Fibroblast of villous mesenchyme (primary cell): ENCODE measurements at regions not wholly inside any gene's neighbourhood (a gene's known extent, or its start where the extent isn't known, plus 50 kb on each side); places are given as distances from the start of the nearest gene placed in this dataset.

ENCODE experiments used
- DNase-seq: peaks from one replicate; pipeline ENCODE4 v3.0.0-alpha.2; 2010; ENCODE audit warnings: low read depth
- H3K4me3 ChIP-seq: 2 replicates; pipeline ENCODE4 v1.5.1; 2011; ENCODE audit warnings: low read depth, mild to moderate bottlenecking, low read length
- TF ChIP-seq, protein P1 (sequence below): IDR thresholded peaks from 2 replicates; pipeline ENCODE4 v1.5.1; 2012; ENCODE audit warnings: low read depth, mild to moderate bottlenecking, low read length; ENCODE audit not compliant: insufficient read depth

GRCh38 chr5:107248066-107248695 is 422.6 kb downstream of the EFNA5 start:
- DNase-seq: peak; percentile 42
- TF ChIP-seq, protein P1, sequence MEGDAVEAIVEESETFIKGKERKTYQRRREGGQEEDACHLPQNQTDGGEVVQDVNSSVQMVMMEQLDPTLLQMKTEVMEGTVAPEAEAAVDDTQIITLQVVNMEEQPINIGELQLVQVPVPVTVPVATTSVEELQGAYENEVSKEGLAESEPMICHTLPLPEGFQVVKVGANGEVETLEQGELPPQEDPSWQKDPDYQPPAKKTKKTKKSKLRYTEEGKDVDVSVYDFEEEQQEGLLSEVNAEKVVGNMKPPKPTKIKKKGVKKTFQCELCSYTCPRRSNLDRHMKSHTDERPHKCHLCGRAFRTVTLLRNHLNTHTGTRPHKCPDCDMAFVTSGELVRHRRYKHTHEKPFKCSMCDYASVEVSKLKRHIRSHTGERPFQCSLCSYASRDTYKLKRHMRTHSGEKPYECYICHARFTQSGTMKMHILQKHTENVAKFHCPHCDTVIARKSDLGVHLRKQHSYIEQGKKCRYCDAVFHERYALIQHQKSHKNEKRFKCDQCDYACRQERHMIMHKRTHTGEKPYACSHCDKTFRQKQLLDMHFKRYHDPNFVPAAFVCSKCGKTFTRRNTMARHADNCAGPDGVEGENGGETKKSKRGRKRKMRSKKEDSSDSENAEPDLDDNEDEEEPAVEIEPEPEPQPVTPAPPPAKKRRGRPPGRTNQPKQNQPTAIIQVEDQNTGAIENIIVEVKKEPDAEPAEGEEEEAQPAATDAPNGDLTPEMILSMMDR: peak; percentile 77
- H3K4me3 ChIP-seq: no peak overlapping the region

DNA sequence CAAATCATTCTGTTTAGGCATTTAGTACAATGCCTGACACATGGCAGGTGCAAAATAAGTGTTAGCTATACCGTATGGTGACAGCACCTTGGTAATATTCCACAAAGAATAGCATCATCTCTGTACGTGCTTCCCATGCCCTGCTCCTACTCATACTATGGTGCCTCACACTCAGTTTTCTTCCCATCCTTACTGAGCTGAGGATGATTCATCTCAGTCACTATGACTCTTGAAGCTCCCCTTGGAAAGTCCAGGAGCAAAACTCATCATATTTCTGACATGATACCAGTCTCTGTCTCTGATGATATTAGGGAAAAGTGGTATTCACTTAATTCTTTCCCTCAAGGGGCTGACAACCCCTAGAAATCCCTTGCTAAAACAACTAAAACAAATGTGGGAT is 423.3 kb downstream of the EFNA5 start:
- no peak overlapping the region for H3K4me3 ChIP-seq
- DNase-seq: no peak
- TF ChIP-seq, protein P1: no peak

DNA sequence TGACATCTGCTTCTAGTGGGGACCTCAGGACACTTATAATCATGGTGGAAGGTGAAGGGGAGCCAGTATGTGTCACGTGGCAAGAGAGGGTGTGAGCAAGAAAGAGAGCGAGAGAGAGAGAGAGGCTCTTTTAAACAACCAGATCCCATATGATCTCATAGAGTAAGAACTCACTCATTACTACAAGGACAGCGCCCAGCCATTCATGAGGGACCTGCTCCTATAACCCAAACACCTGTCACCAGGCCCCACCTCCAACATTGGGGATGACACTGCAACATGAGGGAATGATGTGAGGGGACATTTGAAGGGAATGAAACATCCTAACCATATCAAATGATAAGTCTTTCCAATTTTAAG is 427.5 kb downstream of the EFNA5 start:
- TF ChIP-seq, protein P1: no peak

GRCh38 chr5:107242411-107243219 is 428.1 kb downstream of the EFNA5 start:
- DNase-seq: no peak
- no peak overlapping the region for H3K4me3 ChIP-seq
- TF ChIP-seq, protein P1: no peak

More for the DNA sequence above, 427.5 kb downstream of the EFNA5 start:
- no peak overlapping the region for H3K4me3 ChIP-seq
- no peak for DNase-seq

DNA sequence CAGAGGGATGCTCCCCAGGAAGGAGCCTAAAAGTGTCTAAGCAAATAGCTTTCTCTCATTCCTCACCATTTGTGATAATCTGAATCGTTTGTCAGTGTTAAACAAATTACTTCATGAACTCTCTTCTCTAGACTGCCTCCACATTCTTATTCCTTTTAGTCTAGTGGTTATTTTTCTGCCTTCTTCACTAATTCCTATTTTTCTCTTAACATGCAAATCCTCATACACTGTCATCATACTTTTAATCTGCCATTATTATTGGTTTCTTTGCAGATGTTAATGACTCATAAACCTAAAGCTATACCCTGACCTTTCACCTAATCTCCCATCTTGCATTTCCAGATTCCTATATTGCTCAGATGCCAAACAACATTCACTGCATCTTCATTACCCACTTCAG is 428.9 kb downstream of the EFNA5 start:
- TF ChIP-seq, protein P1: no peak
- DNase-seq: no peak
- no peak overlapping the region for H3K4me3 ChIP-seq

DNA sequence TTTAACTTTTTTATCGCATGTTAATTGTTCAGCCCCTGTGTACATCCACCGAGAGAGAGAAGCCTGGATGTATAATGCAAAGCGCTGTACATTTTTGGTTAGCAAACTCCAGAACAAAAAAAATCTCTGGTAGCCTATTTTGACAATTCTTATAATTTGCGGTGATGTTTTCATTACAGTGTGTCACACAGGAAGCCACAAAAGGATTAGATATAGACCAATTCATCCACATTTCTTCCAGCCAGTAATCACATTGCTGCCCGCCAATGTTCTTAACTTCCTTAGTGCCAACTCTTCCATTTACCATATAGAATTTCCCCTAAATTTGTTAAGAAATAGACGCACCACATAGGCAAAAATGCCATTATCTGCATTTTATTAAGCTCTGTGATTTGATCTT is 435.6 kb downstream of the EFNA5 start:
- no peak overlapping the region for H3K4me3 ChIP-seq
- no peak for DNase-seq
- TF ChIP-seq, protein P1: no peak
